Activated CD8-positive, alpha-beta memory T cell treated with anti-CD3 and anti-CD28 coated beads for 1 hour (primary cell): ENCODE measurements at regions not wholly inside any gene's neighbourhood (a gene's known extent, or its start where the extent isn't known, plus 50 kb on each side); places are given as distances from the start of the nearest gene placed in this dataset.

ENCODE experiments used
- DNase-seq, 2 donors: peaks; one replicate each; pipeline ENCODE4 v3.0.0-alpha.2; 2020; ENCODE audit warnings: low read depth in 1 of 2; ENCODE audit errors: extremely low read depth in 1 of 2

- no peak for DNase-seq
These were observed 631.8 kb upstream of the NOX3 start for GRCh38 chr6:156087487-156087886.

GRCh38 chr6:156082012-156082411, 626.4 kb upstream of the NOX3 start:
- DNase-seq, result no peak

GRCh38 chr6:156080371-156080770, 624.7 kb upstream of the NOX3 start:
- no peak for DNase-seq

- no peak for DNase-seq
These were observed 613.2 kb upstream of the NOX3 start for GRCh38 chr6:156068881-156069280.

GRCh38 chr6:156065849-156066248, 610.2 kb upstream of the NOX3 start:
- no peak for DNase-seq

- no peak for DNase-seq
These were observed 606.5 kb upstream of the NOX3 start for GRCh38 chr6:156062091-156062563.

GRCh38 chr6:156061465-156061864, 605.8 kb upstream of the NOX3 start:
- DNase-seq, result no peak

- DNase-seq, result no peak
These were observed 604.4 kb upstream of the NOX3 start for GRCh38 chr6:156060013-156060412.

- DNase-seq, result no peak
These were observed 602.7 kb upstream of the NOX3 start for GRCh38 chr6:156058356-156058755.

- DNase-seq, result no peak
These were observed 602.2 kb upstream of the NOX3 start for GRCh38 chr6:156057869-156058268.

- DNase-seq, result no peak
These were observed 600.4 kb upstream of the NOX3 start for GRCh38 chr6:156056085-156056484.

- DNase-seq, result no peak
These were observed 598.0 kb upstream of the NOX3 start for GRCh38 chr6:156053626-156054025.

GRCh38 chr6:156046841-156047449, 591.3 kb upstream of the NOX3 start:
- no peak for DNase-seq

- no peak for DNase-seq
These were observed 590.6 kb upstream of the NOX3 start for GRCh38 chr6:156046268-156046665.

GRCh38 chr6:156045401-156046267, 590.0 kb upstream of the NOX3 start:
- DNase-seq, result no peak

- no peak for DNase-seq
These were observed 578.0 kb upstream of the NOX3 start for GRCh38 chr6:156033598-156033997.

- DNase-seq, result no peak
These were observed 575.9 kb upstream of the NOX3 start for GRCh38 chr6:156031516-156031915.

- DNase-seq, result no peak
These were observed 574.4 kb upstream of the NOX3 start for GRCh38 chr6:156030053-156030452.

- DNase-seq, result no peak
These were observed 573.8 kb upstream of the NOX3 start for GRCh38 chr6:156029286-156029985.

GRCh38 chr6:156028335-156029131, 572.9 kb upstream of the NOX3 start:
- DNase-seq, result no peak

- DNase-seq, result no peak
These were observed 571.6 kb upstream of the NOX3 start for GRCh38 chr6:156027248-156027626.
